GM12875 (cell line): ENCODE measurements at regions not wholly inside any gene's neighbourhood (a gene's known extent, or its start where the extent isn't known, plus 50 kb on each side); places are given as distances from the start of the nearest gene placed in this dataset.
"Not testable (repeated sequence)": the region's sequence is repeated elsewhere in the genome, so short reads cannot be mapped to it uniquely, and the experiment has no call there.

Source experiments
- H3K4me3 ChIP-seq: one replicate; pipeline ENCODE4 v1.5.1; 2011; ENCODE audit warnings: low read depth, low read length, control low read depth
- CTCF ChIP-seq: IDR thresholded peaks from 2 replicates; pipeline ENCODE4 v1.5.1; 2011; ENCODE audit warnings: low read depth, mild to moderate bottlenecking, control low read depth, inconsistent platforms, low read length, moderate library complexity, borderline replicate concordance; ENCODE audit not compliant: insufficient read depth

- TF ChIP-seq CTCF = no peak
- no peak overlapping the region for H3K4me3 ChIP-seq
These were observed 151.5 kb downstream of the KCNJ2 start for GRCh38 chr17:70320673-70321345.

- H3K4me3 ChIP-seq = no peak overlapping the region
These were observed 152.0 kb downstream of the KCNJ2 start for GRCh38 chr17:70321352-70321751.

GRCh38 chr17:70323269-70323668, 153.9 kb downstream of the KCNJ2 start:
- TF ChIP-seq CTCF = no peak
- no peak overlapping the region for H3K4me3 ChIP-seq

More at GRCh38 chr17:70321352-70321751, 152.0 kb downstream of the KCNJ2 start:
- TF ChIP-seq CTCF = no peak

- TF ChIP-seq CTCF = no peak
- no peak overlapping the region for H3K4me3 ChIP-seq
These were observed 154.7 kb downstream of the KCNJ2 start for GRCh38 chr17:70324031-70324430.

- TF ChIP-seq CTCF = no peak
- no peak overlapping the region for H3K4me3 ChIP-seq
These were observed 157.9 kb downstream of the KCNJ2 start for GRCh38 chr17:70327279-70327678.

GRCh38 chr17:70327723-70328122, 158.4 kb downstream of the KCNJ2 start:
- no peak for TF ChIP-seq CTCF

GRCh38 chr17:70329721-70330120, 160.4 kb downstream of the KCNJ2 start:
- TF ChIP-seq CTCF = no peak
- no peak overlapping the region for H3K4me3 ChIP-seq

More at GRCh38 chr17:70327723-70328122, 158.4 kb downstream of the KCNJ2 start:
- H3K4me3 ChIP-seq = no peak overlapping the region

- not testable (repeated sequence) for H3K4me3 ChIP-seq
These were observed 161.7 kb downstream of the KCNJ2 start for GRCh38 chr17:70331066-70331465.
